Occipital lobe (tissue), 1 donor: ENCODE measurements at regions not wholly inside any gene's neighbourhood (a gene's known extent, or its start where the extent isn't known, plus 50 kb on each side); places are given as distances from the start of the nearest gene placed in this dataset.
"Not testable (repeated sequence)": the region's sequence is repeated elsewhere in the genome, so short reads cannot be mapped to it uniquely, and the experiment has no call there.

Experiments used
- DNase-seq: peaks from one replicate; lab custom pipeline; 2025; lab: John Stamatoyannopoulos, UW

DNA sequence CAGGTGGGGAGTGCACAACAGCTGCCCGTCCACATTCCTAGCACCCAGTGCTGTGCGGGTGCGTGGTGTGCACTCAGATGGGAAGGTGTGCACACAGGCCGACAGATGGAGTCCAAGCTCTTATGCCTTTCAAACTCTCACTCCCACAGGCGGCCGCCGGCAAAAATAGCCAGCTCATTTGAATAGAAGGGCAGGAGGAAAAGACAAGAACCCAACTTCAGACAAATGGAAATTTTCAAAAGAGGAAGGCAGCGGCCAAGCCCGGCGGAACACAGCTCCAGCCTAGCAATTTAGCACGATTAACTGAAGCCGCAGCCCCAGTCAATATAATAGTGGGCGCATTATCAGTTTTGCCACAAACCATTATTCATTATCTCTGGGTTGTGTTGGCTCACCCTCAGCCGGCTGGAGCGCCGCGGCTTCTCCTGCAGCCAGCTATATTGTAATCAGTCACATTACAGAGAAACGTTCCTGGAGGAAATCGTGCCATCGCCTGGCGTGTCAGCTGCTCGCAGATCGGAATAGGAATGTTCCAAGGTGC is 103.9 kb upstream of the SEC14L1 start:
- peak; percentile 74 for DNase-seq

DNA sequence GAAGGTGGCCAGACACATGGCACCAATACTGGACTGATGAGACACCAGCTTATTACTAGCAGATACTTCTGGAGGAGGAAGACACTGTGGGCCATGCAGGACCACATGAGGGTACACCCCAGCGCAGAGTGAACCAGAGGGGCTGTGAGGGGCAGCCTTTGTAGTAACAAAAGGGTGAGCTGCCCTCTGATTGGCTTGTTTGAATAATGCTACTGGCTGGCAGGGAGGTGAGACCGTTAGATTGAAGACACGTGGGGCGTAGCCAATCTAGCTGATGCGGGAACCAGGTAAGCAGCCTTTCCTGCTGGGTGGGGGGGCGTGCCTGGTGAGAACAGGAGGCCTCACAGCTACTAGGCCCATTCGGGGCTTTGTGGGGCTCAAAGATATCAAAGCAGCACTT is 102.8 kb upstream of the SEC14L1 start:
- no peak for DNase-seq

DNA sequence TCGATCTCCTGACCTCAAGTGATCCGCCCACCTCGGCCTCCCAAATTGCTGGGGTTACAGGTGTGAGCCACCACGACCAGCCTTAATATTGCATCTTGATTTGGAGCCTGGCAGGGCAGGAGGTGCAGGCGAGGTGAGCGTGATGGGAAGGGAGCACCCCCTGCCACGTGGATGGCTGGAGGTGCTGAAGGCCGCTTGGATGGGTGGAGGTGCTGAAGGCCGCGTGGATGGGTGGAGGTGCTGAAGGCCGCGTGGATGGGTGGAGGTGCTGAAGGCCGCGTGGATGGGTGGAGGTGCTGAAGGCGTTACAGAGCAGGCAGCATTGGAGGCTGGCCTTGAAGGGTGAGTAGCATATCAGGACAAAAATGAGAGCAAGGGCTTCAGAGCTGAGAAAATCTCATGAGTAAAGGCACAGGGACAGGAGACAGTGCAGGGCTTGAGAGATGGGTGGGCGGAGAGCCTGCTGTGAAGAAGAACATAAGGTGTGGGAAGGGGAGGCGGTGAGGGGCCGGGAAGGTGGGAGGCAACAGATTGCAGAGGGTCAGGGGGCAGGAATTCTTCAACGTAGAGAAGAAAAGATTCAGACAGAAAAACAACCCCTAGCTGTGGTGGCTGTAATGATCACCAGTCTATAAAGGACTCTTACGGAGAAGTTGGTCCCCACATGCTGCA is 101.7 kb upstream of the SEC14L1 start:
- no peak for DNase-seq

DNA sequence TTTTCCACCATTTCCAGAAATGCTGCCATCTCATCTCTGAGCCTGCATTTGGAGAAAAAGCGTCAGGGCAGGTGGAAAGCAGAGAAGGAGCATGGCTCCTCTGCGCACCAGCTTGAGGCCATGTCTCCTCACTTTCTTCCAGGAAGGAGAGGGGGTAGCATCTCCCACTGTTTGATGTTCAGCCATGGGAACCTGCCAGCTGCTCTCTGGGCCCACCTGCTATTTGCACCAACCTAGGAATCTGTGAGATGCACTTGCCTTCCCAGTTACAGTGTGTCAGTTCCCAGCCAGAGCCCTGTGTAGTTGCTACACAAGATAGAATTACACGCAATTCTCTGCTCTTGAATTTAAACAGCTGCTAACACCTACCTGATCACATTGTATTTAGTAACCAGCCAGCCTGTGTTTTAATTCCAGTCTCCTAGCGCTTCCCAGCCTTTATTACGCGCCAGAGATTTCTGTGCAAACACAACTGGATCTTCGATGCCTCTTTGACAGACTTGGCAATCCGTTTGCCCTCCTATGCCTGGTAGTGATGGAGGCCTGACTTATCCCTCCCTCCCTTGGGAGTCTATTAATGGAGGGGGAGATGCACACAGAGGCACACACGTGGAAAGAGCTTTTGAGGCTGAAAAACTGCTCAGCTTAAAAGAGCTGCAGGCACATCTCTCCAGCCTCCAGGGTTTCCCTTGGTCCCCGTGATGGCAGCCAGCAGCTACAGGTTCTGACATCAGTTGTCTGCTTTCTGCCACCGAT is 98.1 kb upstream of the SEC14L1 start:
- no peak for DNase-seq

DNA sequence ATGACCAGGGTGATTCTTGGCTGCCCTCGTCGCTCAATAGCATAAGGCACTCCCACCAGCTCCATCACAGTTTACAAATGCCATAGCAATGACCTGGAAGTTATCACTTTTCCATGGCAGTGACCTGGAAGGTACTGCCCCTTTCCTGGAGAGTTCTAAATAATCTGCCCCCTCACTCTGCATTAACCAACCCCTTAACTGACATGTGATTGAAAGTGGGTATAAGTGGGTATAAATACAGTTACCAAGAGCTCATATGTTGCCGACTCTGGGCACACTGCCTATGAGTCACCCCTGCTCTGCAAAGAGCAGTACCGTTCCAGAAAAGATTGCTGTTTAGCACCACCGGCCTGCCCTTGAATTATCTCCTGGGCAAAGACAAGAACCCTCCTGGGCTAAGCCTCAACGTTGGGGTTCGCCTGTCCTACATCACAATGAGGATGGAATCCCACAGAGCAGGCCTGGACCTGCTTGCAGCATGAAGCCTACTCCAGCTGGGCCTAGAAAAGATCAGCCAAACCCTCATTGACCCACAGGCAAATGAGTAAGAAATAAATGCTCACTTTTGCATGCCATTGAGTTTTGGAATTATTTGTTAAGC is 95.2 kb upstream of the SEC14L1 start:
- DNase-seq, result no peak

DNA sequence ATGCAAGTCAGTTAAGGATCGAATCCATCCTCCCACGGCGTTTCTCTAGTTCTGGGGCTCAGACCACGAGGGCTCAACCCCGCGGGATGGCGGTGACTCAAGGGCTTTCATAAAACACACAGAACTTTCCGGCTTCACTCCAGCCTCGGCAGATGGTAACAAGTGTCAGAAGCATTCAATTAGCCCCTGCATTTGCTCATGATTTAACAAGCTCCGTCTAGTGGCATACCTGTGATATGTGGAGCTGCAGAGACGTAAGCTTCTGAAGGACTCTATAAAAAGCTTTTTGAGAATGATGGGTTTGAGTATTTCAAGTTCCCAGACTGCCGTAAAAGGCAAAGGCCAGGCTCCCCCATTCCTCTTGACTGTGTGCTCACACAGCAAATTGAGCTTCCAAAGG is 91.3 kb upstream of the SEC14L1 start:
- no peak for DNase-seq

DNA sequence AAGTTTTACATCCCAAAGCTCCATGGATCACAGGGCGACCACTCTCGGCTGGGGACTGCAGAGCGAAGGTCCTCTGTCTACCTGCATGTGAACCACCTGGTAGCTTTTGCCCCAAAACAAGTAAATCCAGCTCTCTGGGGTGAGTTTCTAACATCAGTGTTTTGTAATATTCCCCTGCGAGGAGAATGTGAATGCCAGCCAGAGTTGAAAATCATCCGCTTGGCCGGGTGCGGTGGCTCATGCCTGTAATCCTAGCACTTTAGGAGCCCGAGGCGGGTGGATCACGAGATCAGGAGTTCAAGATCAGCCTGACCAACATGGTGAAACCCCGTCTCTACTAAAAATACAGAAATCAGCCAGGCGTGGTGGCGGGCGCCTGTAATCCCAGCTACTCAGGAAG is 89.9 kb upstream of the SEC14L1 start:
- DNase-seq, result not testable (repeated sequence)

DNA sequence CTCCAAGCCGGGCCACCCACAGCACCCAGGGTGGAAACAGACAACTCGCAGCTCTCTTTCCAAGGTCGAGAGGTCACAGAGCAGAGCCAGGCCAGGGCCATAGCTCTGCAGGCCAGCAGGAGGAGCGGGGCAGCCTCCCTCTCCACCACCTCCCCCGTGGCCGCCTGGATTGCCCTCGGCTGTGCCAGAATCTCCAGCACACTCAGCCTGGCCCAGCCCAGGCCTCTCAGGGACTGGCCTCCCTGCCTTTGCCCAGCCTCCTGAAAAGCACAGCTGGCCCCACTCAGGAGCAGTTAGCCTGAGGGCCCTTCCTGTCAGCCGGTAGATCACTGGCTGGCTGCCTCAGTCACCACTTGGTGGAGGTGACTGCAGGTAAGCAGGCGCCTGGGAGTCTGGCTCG is 85.8 kb upstream of the SEC14L1 start:
- DNase-seq, result no peak

DNA sequence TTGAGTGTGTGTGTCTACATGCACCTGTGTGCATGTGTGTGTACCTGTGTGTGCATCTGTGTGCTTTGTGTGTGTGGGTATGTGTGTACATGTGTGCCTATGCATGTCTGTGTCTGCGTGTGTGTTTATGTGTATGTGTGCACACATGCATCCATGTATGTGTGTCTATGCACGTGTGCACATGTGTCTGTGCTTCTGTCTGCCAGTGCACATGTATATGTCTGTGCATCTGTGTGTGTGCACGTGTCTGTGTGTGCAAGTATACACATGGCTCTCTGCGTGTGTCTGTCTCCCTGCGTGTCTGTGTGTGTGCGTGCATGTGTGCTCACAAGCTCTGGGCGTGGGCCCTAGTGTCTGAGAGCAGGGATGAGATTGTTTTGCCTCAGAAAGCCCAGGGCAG is 85.3 kb upstream of the SEC14L1 start:
- DNase-seq, result no peak

DNA sequence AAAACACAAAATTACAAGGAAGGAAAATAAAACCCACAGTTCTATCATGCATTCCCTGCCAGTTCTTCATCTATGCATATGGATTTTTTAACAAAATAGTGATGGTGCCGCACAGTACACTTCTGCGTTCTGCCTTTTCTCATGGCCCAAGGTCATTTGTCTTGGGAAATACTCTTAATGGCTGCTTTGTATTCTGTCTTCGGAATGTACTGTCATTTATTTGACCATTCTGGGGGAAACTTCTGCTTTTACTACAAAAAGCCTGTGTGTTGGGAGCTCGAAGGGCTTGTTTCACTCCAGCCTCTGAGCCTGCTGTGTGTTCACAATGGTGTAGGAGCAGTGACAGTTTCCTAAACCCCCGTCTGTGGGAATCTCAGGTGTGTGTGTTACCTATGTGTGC is 82.8 kb upstream of the SEC14L1 start:
- DNase-seq, result no peak

DNA sequence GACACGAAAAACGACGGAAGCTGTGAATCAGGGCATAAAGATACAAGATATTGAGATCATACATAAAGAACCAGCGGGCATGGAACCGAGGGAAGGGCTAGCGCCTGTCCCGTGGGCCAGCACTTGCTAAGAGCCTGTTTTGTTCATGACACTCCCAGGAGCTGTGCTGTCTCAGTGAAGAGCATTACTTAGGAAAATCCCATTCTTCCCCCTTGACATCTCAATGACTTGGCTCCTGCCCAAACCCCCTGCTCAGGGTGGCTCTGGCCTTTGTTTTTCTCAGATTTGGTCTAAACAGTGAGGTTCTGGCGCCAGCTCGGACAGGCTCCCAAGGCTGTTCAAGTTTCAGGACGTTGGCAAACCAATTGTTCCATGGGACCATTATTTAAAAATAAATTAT is 79.1 kb upstream of the SEC14L1 start:
- DNase-seq, result no peak

DNA sequence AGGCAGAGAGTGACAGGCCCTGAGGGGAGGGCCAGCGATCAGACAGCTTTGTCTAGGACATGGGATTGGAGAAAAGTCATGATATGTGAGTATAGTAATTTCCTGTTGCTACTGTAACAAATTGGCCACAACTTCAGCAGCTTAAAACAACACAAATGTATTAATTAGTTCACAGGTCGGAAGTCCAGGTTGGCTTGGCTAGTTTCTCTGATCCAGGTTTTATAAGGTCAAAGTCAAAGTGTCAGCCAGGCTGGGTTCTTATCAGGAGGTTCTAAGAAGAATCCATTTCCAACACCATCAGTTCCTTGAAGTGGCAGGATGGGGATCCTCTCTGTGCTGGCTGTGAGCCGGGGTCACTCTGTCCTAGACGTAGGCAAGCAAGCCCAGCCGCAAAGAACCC is 76.2 kb upstream of the SEC14L1 start:
- no peak for DNase-seq

DNA sequence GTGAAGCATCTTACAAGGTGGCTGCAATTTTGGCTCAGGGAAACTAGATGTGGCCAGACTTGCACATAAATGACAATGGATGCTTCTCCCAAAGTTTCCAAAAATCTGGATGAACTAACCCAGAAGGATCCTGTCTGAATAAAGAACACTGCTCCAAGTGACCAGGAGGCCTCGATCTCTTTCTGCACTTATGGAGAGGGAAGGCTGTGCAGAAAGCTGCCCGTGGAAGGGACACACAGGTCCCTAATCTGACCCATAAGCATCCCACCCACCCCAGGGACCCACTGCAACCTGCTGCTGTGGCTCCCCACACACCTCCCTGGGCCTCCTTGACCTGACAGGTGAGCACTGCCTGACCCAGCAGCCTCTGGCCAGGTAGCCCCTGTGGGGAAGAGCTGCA is 74.6 kb upstream of the SEC14L1 start:
- no peak for DNase-seq

DNA sequence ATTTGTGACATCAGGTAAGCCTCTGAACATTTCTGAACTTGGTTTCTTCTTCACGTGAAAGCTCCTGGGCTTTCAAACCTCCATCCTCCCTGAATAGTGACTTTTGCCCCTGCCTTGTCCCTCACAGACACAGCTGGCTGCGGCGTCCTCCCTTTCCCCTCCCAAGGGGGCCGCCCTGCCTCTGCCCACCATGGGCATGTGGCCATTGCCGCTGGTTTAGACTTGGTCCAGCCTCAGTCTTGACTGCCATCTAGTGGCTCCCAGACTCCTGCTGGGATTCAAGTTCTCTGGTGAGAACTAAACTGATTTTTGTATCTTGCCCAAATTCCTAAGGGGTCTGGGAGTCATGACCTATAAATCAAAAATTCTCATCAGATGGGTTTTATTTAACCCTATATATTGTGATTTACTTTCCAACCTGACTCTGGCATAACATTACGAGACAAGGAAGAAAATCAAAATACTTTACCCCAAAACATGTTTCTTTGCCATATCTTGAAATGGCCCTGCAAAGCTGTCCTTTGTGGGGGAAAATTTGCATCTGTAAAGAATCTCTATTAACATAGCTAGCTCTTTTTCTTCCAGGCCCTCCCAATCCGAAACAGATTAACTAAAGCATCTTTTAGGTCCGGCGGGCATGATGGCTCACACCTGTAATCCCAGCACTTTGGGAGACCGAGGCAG is 73.9 kb upstream of the SEC14L1 start:
- not testable (repeated sequence) for DNase-seq

DNA sequence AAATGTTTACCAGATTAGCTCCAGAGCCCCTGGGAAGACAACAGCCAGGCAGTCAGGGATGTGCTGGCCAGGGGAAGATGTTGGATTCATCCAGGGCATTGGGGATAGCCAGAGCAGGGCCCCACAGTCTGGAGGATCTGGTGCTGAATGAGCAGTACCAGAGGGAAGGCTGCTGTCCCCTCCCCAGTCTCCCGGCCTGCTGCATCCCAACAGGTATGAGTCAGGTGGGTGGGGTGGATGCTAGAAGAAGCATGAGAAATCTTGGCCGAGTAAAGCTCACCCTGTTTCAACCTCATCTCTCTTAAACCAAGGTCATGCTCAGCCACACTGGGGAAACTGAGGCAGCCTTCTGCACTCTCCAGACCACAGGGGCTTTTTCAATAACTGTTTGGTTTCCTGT is 71.9 kb upstream of the SEC14L1 start:
- DNase-seq, result no peak

DNA sequence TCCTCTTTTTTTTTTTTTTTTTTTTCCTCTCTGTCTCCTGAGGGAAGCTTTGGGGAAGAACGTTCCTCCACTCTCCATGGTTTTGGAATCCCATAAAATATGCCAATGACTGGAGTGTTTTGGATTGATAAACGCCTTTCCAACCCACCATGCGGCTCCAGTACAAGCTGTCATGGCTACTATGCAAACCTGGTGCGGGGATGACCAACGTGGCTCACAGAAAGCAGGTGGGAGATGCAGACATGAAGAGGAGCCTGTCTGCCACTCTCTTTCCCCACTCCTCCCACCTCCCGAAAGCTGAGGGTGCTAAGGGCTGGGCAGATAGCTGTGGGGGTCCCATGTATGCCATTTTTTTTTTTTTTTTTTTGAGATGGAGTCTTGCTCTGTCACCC is 69.9 kb upstream of the SEC14L1 start:
- DNase-seq, result no peak

DNA sequence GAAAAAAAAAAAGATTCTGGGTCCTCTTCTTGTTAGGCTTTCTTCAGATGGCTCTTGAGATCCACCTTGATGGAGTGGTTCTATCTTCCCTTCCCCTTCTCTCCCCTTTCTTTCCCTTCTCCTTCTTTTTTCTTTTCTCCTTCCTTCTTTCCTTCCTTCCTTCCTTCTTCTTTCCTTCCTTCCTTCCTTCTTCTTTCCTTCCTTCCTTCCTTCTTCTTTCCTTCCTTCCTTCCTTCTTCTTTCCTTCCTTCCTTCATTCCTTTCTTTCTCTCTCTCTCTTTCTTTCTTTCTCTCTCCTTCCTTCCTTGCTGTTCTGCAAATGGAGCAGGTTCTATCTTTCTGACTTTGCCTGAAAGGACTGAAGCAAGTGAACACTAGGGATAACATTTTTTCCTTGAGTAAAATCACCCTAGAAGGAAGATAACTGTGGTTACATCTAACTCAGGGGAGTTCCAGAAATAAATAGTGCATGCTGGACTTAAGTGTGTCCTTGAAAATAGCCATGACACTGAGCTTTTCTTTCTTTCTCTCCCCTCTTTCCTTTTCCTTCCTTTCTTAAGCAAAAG is 68.8 kb upstream of the SEC14L1 start:
- no peak for DNase-seq

DNA sequence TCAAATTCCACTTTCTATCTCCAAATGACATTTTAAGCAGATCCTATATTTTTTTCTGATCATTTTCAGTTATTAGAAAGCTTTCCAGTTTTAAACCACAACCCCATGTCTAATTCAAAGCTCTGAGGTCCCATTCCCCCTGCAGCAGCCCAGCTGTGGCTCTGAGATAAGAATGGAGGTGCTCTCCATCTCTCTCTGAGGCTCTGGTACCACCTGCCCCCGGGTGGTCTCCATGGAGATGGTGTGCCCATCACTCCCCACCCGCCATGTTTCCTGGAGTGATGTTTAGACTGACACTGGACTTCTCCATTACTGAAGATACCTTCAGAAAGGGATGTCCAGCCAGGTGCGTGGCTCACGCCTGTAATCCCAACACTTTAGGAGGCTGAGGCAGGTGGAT is 68.1 kb upstream of the SEC14L1 start:
- no peak for DNase-seq

DNA sequence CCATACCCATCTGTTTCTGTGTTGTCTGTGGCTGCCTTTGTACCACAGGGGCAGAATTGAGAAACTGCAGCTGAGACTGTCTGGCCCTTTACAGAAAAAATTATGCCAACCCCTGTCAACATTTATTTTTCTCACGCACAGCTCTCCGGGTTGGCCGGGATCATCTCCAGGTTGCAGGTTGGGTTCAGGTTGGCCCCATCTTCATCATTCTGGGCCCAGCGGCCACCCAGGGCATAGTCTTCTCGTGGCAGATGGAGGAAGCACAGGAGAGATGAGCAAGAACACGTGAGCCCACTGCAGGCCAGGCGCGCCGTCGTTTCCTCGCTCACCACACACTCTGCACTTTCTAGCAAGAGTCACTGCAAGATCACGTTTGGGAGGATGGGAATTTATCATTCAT is 66.1 kb upstream of the SEC14L1 start:
- no peak for DNase-seq

DNA sequence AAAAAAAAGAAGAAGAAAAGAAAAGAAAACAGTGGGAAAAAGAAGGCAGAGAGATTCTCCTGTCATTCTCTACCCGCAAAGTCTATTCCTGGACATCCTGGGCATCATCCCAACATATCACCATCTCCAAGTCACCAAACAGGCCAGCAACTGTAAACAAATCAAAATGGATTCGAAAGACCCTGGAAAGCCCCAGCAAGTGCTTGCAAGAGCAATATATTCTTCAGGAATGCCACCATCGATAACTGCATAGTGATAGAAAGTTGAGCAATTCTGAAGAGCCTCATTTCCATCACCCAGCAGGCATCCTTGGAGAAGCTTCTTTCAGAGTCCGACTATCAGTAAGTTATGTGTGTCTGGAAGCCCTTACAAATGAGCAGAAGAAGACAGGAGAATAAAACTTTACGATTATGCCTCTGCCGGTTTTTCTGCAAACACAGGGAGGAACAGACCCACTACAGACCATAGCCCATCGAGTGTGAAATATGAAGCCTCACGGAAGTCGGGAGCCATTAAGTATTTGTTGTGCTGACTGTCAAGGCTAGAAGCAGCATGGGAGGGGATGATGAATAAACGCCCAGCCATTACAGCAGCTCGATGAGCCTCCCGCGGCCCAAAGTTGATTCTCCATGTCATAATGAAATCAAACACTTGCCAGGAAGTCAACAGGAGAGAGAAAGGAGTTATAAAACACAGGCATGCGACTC is 64.5 kb upstream of the SEC14L1 start:
- DNase-seq, result no peak

DNA sequence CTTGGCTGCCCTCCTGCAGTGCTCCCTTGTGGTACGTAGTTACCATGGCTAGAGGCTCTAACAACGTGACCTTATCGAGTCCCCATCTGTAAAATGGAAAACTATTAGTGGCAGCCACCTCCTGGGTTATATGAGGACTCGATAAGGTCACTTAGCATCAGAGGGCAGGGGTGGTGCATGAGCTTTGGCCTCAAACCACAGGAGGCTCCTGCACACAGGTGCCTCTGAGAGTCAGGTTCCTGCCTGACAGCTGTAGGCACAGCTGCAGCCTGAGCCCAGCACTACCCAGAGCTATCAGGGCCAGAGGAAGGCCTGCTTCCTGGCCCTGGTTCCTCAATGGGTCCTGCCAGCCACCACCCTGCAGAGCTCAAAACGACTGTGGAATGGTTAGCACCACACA is 57.2 kb upstream of the SEC14L1 start:
- no peak for DNase-seq
